HG02623 (cell line): ENCODE measurements at regions not wholly inside any gene's neighbourhood (a gene's known extent, or its start where the extent isn't known, plus 50 kb on each side); places are given as distances from the start of the nearest gene placed in this dataset.

Experiments
- ATAC-seq: cut with Tn5 transposase; IDR thresholded peaks from one replicate; pipeline ENCODE4 v1.9.1; 2021; ENCODE audit warnings: moderate library complexity; ENCODE audit not compliant: unreplicated experiment

DNA sequence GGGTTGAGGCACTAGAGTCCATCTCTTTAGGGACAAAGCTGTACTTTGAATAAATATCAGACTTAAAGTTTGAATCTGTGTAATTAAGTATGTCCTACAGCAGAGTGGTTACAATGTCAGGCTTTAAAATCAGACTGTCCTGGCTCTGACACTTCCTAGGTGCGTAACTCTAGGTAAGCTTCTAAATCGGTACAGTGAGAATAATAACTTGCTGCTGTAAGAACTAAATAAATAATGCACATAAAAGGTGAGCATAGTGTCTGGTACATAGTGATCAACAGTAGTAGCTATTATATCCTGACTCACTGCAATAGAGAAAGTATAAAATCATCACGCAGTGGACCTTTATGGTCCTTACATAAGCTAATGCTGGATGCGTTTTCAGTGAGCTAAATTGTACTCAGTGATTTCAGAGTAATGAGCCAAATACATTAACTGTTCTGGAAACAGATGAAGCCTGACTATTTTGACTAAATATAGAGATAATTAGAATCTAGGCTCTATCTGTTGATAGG lies 72.2 kb upstream of the PDK4 start:
- ATAC-seq, result no peak

GRCh38 chr7:95662987-95663386 lies 66.7 kb upstream of the PDK4 start:
- ATAC-seq, result no peak

DNA sequence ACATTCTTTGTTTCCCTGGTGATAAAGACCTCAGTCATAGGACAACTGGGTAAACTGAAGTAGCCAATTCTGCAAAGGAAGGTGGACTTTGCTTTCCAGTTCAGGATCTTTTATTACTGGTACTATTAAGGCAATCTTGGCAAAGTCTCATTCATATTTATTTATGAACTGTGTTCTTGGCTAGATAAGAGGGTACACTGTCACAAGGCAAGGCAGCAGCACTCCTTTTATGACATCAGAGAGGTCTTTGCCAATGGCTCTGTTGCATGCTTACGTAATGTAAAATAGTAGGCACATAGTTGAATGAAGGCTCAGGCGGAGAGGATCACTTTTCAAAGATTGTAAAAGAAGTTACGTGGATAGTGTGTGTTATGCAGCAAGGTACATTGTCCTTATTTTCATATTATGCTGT lies 63.7 kb upstream of the PDK4 start:
- no peak for ATAC-seq

DNA sequence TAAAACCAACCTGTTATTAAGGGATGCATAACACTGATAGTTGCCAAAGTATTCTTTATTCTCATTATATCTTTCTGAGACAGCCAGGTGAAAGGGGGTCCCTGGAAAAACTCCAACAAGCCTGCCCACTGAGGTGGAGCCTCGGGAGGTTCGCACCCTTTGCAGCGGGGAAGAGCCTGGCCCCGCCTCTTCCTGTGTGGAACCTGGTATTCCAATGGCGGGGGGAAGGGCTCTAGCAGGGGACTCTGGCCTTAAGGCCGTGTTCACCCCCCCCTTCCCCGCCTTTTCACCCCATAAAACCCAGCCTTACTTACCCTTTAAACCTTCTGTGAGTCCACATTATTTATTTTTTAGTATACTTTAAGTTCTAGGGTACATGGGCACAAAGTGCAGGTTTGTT lies 62.4 kb upstream of the PDK4 start:
- no peak for ATAC-seq

DNA sequence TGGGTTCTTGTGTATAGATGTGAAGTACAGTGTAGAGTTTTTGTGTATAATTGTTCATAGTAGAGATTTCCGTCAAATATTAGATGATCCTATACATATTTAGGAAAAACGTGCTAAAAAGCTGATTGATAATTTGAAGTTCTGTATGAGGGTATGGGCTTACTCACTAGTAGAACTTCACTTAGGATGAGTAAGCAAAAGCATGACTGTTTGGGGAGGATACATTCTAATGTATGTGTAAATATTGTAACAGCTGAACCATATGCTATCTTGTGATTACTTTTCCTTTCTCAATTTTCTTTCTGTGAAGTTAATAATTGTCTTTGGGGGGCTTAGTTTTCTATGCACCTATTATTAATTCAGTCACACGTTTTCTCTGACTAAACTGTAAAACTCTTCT lies 53.2 kb upstream of the PDK4 start:
- no peak for ATAC-seq

- ATAC-seq, result no peak
Observed at GRCh38 chr7:95646350-95646749, 50.0 kb upstream of the PDK4 start.
